ENCODE measurements at regions not wholly inside any gene's neighbourhood (a gene's known extent, or its start where the extent isn't known, plus 50 kb on each side); places are given as distances from the start of the nearest gene placed in this dataset.
"Not testable (repeated sequence)": the region's sequence is repeated elsewhere in the genome, so short reads cannot be mapped to it uniquely, and the experiment has no call there.

- H3K4me1 ChIP-seq (ENCODE audit: insufficient read depth, low read length), result no peaks in the 10 kb centered on the region
- no peak overlapping the region for H3K27ac ChIP-seq (ENCODE audit: low read depth in 1 of 2, low read length in 2 of 2)
- Mint-ChIP-seq H3K4me1 (ENCODE audit: low read depth) (peaks cover 14% of the 10 kb centered on the region), H3K27me3 (no peaks in the 10 kb centered on the region), H3K27ac (no peak overlapping the region), H3K9me3 (no peaks in the 10 kb centered on the region), H3K4me3 (no peak overlapping the region), H3K36me3 (ENCODE audit: low read depth) (no peaks in the 10 kb centered on the region)
- ChIA-PET CTCF (no interaction called here), POLR2A (no interaction called here)
- H3K36me3 ChIP-seq (ENCODE audit: insufficient read depth, low read length), result no peaks in the 10 kb centered on the region
- TF ChIP-seq CTCF (IDR thresholded peaks at IDR 0.05), result no peak
- no peak overlapping the region for H3K4me3 ChIP-seq (ENCODE audit: low read length)
- no peak for DNase-seq
- intact Hi-C loops (cut with DNase I, micrococcal nuclease), result no loop called here
- H3K9me3 ChIP-seq (ENCODE audit: control insufficient read depth in 1 of 2, insufficient read depth in 1 of 2, low read length in 2 of 2), result no peaks in the 10 kb centered on the region
- no peak for ATAC-seq (ENCODE audit: poor library complexity)
- H3K27me3 ChIP-seq (ENCODE audit: control insufficient read depth in 1 of 2, insufficient read depth in 2 of 2, low read length in 2 of 2), result no peaks in the 10 kb centered on the region
These were observed 71.3 kb upstream of the NPAS2 start for GRCh38 chr2:100748673-100749072.

GRCh38 chr2:100749771-100750542 is 70.0 kb upstream of the NPAS2 start:
- H3K4me3 Mint-ChIP-seq, result no peak overlapping the region
- intact Hi-C loops (cut with DNase I, micrococcal nuclease), result no loop called here
- H3K27ac ChIP-seq (ENCODE audit: low read depth in 1 of 2, low read length in 2 of 2), result no peak overlapping the region
- POLR2A ChIA-PET, result no interaction called here
- no peaks in the 10 kb centered on the region for H3K9me3 Mint-ChIP-seq
- H3K4me1 ChIP-seq (ENCODE audit: insufficient read depth, low read length), result no peaks in the 10 kb centered on the region
- no peaks in the 10 kb centered on the region for H3K27me3 Mint-ChIP-seq
- H3K4me3 ChIP-seq (ENCODE audit: low read length), result no peak overlapping the region
- H3K36me3 Mint-ChIP-seq (ENCODE audit: low read depth), result no peaks in the 10 kb centered on the region
- TF ChIP-seq CTCF (IDR thresholded peaks at IDR 0.05), result no peak
- H3K27ac Mint-ChIP-seq, result no peak overlapping the region
- peaks cover 14% of the 10 kb centered on the region for H3K4me1 Mint-ChIP-seq (ENCODE audit: low read depth)
- CTCF ChIA-PET, result no interaction called here
- H3K36me3 ChIP-seq (ENCODE audit: insufficient read depth, low read length), result no peaks in the 10 kb centered on the region
- no peaks in the 10 kb centered on the region for H3K9me3 ChIP-seq (ENCODE audit: control insufficient read depth in 1 of 2, insufficient read depth in 1 of 2, low read length in 2 of 2)
- no peak for DNase-seq
- no peaks in the 10 kb centered on the region for H3K27me3 ChIP-seq (ENCODE audit: control insufficient read depth in 1 of 2, insufficient read depth in 2 of 2, low read length in 2 of 2)
- ATAC-seq (ENCODE audit: poor library complexity), result no peak

DNA sequence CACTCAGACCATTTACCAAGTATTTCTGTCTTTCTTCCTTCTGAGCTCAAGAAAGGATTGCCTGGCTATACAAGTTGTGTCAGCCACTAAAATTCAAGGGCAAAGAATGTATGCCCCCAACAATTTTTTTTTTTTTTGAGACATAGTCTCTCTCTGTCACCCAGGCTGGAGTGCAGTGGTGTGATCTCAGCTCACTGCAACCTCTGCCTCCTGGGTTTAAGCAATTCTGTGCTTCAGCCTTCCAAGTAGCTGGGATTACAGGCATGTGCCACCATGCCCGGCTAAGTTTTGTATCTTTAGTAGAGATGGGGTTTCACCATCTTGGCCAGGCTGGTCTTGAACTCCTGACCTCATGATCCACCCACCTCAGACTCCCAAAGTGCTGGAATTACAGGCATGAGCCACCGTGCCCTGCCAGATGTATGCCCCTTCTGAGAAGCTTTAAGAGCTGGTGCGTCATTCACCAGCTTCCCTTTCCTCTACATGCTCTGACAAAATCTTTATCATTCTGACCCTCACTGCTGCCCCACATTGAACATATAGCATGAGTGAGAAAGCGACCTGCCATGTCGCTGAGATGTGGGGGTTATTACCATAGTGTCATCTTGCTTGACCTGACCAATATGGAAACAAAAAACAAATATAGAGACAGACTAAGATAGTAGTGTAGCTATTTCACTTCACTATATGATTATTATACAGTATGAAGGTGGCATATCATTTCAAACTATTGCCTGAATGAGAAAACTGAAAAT is 67.9 kb upstream of the NPAS2 start:
- H3K9me3 Mint-ChIP-seq; H3K27ac Mint-ChIP-seq; H3K36me3 Mint-ChIP-seq (ENCODE audit: low read depth); H3K27ac ChIP-seq (ENCODE audit: low read depth in 1 of 2, low read length in 2 of 2); H3K27me3 Mint-ChIP-seq; DNase-seq; H3K9me3 ChIP-seq (ENCODE audit: control insufficient read depth in 1 of 2, insufficient read depth in 1 of 2, low read length in 2 of 2); POLR2A ChIA-PET; H3K4me1 ChIP-seq (ENCODE audit: insufficient read depth, low read length); H3K27me3 ChIP-seq (ENCODE audit: control insufficient read depth in 1 of 2, insufficient read depth in 2 of 2, low read length in 2 of 2); H3K4me3 ChIP-seq (ENCODE audit: low read length); intact Hi-C loops (cut with DNase I, micrococcal nuclease); ATAC-seq (ENCODE audit: poor library complexity); H3K4me3 Mint-ChIP-seq; H3K36me3 ChIP-seq (ENCODE audit: insufficient read depth, low read length): not testable (repeated sequence)
- CTCF ChIA-PET, result interaction anchor here (1.3 kb wide), 1 partner anchor 142 kb away, joined by 3 read pairs; no protein-coding TSS in a partner anchor
- peaks cover 14% of the 10 kb centered on the region for H3K4me1 Mint-ChIP-seq (ENCODE audit: low read depth)
